GM12872 (cell line): ENCODE measurements at regions not wholly inside any gene's neighbourhood (a gene's known extent, or its start where the extent isn't known, plus 50 kb on each side); places are given as distances from the start of the nearest gene placed in this dataset.

Experiments
- TF ChIP-seq, protein P1 (sequence below): IDR thresholded peaks from 3 replicates; pipeline ENCODE4 v1.5.1; 2011; ENCODE audit warnings: low read depth, mild to moderate bottlenecking, low read length, moderate library complexity; ENCODE audit not compliant: insufficient read depth

DNA sequence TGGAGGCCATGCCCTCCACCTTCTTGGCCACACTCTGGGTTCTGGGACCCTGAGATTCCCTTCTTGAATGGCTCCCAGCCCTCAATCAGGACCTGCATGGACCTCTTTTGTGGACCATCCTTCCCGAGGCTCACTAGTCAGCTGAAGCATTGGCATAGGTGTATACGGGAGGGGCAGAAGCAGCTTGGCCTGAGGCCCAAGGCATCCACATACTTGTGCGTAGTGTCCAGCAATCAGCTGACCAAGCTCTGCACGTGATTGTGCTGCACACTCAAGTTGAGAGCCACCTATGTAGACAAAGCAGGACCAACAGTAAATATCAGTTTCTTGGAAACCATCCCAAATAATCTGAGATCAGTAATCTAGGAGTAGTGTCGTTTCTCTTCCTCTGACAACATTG lies 119.6 kb downstream of the INSIG2 start:
- TF ChIP-seq, protein P1, sequence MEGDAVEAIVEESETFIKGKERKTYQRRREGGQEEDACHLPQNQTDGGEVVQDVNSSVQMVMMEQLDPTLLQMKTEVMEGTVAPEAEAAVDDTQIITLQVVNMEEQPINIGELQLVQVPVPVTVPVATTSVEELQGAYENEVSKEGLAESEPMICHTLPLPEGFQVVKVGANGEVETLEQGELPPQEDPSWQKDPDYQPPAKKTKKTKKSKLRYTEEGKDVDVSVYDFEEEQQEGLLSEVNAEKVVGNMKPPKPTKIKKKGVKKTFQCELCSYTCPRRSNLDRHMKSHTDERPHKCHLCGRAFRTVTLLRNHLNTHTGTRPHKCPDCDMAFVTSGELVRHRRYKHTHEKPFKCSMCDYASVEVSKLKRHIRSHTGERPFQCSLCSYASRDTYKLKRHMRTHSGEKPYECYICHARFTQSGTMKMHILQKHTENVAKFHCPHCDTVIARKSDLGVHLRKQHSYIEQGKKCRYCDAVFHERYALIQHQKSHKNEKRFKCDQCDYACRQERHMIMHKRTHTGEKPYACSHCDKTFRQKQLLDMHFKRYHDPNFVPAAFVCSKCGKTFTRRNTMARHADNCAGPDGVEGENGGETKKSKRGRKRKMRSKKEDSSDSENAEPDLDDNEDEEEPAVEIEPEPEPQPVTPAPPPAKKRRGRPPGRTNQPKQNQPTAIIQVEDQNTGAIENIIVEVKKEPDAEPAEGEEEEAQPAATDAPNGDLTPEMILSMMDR = no peak

GRCh38 chr2:118202707-118203303 lies 114.5 kb downstream of the INSIG2 start:
- TF ChIP-seq, protein P1 = peak; percentile 94

DNA sequence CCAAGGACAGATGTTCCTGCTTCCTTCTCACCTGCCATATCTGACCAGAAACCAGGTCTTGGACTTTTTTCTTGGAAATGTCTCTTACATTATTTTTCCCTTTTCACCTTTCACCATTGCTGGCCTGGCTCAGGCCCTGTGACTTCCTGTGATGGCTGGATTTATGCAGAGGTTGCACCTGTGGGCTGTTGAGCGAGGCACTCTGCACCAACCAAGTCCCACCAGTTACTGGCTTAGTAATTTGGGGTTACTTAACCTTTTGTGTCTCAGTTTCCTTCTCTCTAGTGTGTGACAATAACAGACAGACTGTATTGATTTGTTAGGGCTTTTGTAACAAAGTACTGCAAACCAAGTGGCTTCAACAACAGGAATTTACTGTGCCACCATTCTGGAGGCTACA lies 110.0 kb downstream of the INSIG2 start:
- TF ChIP-seq, protein P1 = no peak

- TF ChIP-seq, protein P1 = no peak
These were observed 108.9 kb downstream of the INSIG2 start for GRCh38 chr2:118197011-118197675.

GRCh38 chr2:118190474-118190873 lies 102.2 kb downstream of the INSIG2 start:
- TF ChIP-seq, protein P1 = no peak

GRCh38 chr2:118186858-118187254 lies 98.6 kb downstream of the INSIG2 start:
- TF ChIP-seq, protein P1 = no peak

GRCh38 chr2:118186110-118186857 lies 98.0 kb downstream of the INSIG2 start:
- TF ChIP-seq, protein P1 = peak; percentile 6; the same call in 1 of the 3 replicates
